ENCODE measurements at regions not wholly inside any gene's neighbourhood (a gene's known extent, or its start where the extent isn't known, plus 50 kb on each side); places are given as distances from the start of the nearest gene placed in this dataset.

- TF ChIP-seq POLR2A (IDR thresholded peaks at IDR 0.05) (no peak), POLR2AphosphoS5 (IDR thresholded peaks at IDR 0.05; ENCODE audit: insufficient read depth in 1 of 2, low read depth in 1 of 2) (no peak)
- TF ChIP-seq, protein P1, sequence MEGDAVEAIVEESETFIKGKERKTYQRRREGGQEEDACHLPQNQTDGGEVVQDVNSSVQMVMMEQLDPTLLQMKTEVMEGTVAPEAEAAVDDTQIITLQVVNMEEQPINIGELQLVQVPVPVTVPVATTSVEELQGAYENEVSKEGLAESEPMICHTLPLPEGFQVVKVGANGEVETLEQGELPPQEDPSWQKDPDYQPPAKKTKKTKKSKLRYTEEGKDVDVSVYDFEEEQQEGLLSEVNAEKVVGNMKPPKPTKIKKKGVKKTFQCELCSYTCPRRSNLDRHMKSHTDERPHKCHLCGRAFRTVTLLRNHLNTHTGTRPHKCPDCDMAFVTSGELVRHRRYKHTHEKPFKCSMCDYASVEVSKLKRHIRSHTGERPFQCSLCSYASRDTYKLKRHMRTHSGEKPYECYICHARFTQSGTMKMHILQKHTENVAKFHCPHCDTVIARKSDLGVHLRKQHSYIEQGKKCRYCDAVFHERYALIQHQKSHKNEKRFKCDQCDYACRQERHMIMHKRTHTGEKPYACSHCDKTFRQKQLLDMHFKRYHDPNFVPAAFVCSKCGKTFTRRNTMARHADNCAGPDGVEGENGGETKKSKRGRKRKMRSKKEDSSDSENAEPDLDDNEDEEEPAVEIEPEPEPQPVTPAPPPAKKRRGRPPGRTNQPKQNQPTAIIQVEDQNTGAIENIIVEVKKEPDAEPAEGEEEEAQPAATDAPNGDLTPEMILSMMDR (IDR thresholded peaks at IDR 0.05), result no peak
Measured at GRCh38 chr3:32620611-32621310, 50.1 kb upstream of the DYNC1LI1 start.

Data from vagina (tissue), 2 donors.